ENCODE measurements at regions not wholly inside any gene's neighbourhood (a gene's known extent, or its start where the extent isn't known, plus 50 kb on each side); places are given as distances from the start of the nearest gene placed in this dataset.

- DNase-seq, result no peak
- TF ChIP-seq POLR2A (IDR thresholded peaks at IDR 0.05; ENCODE audit: low read length) (no peak), GATA1 (IDR thresholded peaks at IDR 0.05; ENCODE audit: low read depth, low read length) (no peak)
These were observed 730.3 kb downstream of the PTPRU start for GRCh38 chr1:29966526-29967045.

- no peak for TF ChIP-seq GATA1 (IDR thresholded peaks at IDR 0.05; ENCODE audit: low read depth, low read length)
- no peak for TF ChIP-seq POLR2A (IDR thresholded peaks at IDR 0.05; ENCODE audit: low read length)
- no peak for DNase-seq
These were observed 728.6 kb downstream of the PTPRU start for GRCh38 chr1:29964718-29965533.

- no peak for DNase-seq
- TF ChIP-seq GATA1 (IDR thresholded peaks at IDR 0.05; ENCODE audit: low read depth, low read length) (no peak), POLR2A (IDR thresholded peaks at IDR 0.05; ENCODE audit: low read length) (no peak)
These were observed 727.6 kb downstream of the PTPRU start for GRCh38 chr1:29963946-29964345.

GRCh38 chr1:29962831-29963247, 726.5 kb downstream of the PTPRU start:
- TF ChIP-seq POLR2A (IDR thresholded peaks at IDR 0.05; ENCODE audit: low read length), result no peak
- TF ChIP-seq GATA1 (IDR thresholded peaks at IDR 0.05; ENCODE audit: low read depth, low read length), result no peak
- DNase-seq, result no peak

DNA sequence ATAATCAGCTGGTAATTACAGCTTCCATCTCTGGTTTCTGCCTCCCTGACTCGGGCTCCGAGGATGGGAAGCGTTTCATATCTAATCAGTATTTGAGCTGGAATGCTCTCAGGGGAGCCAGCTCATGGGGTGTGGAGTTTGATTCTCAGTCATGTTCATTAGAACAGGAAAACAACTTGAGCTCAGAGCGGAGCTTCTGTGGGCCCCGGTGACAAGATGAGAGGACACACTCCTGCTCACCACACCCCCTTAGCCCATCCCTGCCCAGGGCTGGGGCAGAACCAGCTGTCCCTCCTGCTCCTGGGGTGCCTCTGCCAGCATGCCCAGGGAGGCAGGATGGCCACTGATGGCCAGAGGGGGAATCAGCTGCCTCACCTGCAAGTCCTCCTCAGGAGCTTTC, 726.0 kb downstream of the PTPRU start:
- TF ChIP-seq GATA1 (IDR thresholded peaks at IDR 0.05; ENCODE audit: low read depth, low read length) (no peak), POLR2A (IDR thresholded peaks at IDR 0.05; ENCODE audit: low read length) (no peak)
- no peak for DNase-seq

DNA sequence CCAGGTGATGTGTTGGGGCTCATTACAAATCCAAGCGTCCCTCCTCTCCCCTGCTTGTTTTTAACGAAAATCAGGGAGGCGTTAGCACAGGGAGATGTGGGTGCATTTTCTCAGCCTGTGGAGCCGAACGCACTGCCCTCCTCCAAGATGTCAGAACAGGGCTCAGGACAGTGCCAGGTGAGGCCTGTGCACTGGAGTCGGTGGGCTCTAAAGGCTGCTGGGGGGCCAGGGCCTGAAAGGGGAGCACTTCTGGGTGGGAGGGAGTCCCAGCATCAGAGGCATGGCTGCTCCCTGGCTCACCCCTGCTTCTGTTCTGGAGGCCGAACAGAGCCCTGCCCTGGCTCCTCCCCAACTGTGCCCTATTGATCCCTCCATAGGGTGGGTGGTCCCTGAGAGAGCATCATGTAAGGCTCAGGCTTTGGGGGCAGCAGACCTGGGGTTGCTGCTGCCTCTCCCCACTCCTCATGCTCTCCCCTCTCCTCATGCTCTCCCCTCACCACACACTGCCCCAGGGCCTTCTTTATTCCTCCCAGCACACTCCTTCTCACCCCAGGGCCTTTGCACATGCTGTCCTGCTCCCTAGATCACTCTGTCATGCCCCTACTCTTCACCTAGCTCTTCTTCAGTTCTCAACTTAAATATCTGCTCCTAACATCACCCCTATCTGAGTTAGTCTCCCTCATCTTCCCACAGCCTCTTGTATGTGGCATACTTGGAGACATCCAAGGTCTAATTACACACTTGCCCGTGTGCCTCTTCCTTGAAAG, 725.2 kb downstream of the PTPRU start:
- TF ChIP-seq GATA1 (IDR thresholded peaks at IDR 0.05; ENCODE audit: low read depth, low read length) (no peak), POLR2A (IDR thresholded peaks at IDR 0.05; ENCODE audit: low read length) (no peak)
- no peak for DNase-seq

- TF ChIP-seq POLR2A (IDR thresholded peaks at IDR 0.05; ENCODE audit: low read length) (no peak), GATA1 (IDR thresholded peaks at IDR 0.05; ENCODE audit: low read depth, low read length) (no peak)
- no peak for DNase-seq
These were observed 724.6 kb downstream of the PTPRU start for GRCh38 chr1:29960876-29961275.

GRCh38 chr1:29960156-29960755, 723.9 kb downstream of the PTPRU start:
- DNase-seq, result no peak
- no peak for TF ChIP-seq POLR2A (IDR thresholded peaks at IDR 0.05; ENCODE audit: low read length)
- TF ChIP-seq GATA1 (IDR thresholded peaks at IDR 0.05; ENCODE audit: low read depth, low read length), result no peak

DNA sequence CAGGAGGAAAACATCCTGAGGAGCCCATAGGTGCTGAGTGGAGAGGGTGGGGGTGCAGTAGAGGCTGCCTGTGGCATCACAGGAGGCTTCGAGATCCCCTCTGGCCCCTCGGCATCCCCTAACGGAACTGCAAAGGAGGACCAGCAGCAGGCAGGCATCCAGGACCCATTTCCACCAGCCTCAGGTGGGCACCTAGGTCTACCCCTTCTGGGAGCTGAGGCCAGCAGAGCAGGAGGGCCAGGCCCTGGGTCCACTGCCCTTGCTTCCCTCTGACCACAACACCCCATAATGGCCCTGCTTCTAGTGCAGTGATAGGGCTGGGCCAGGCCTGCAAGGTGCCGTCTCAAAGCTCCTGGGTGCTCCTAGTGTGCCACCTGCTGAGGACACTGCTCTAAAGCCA, 723.0 kb downstream of the PTPRU start:
- TF ChIP-seq POLR2A (IDR thresholded peaks at IDR 0.05; ENCODE audit: low read length) (no peak), GATA1 (IDR thresholded peaks at IDR 0.05; ENCODE audit: low read depth, low read length) (no peak)
- DNase-seq, result no peak

DNA sequence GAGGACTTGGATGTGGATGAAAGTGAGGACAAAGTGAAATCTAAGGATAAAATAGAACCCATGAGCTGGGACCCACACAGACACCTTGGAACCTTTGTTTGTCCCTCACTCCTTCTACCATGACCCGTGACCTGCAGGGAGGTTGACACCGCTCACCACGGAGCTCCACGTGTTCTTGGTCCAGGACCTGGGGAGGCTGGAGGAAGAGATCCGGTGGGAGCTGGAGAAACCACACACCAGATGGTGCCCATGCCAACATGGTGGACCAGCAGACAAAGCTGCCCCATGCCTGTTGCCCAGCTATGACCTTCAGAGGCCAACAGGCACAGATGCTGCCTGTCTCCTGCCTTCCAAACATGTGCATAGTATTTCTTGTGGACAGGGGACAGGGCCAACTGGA, 721.9 kb downstream of the PTPRU start:
- no peak for DNase-seq
- TF ChIP-seq POLR2A (IDR thresholded peaks at IDR 0.05; ENCODE audit: low read length), result no peak
- no peak for TF ChIP-seq GATA1 (IDR thresholded peaks at IDR 0.05; ENCODE audit: low read depth, low read length)

GRCh38 chr1:29956349-29957030, 720.2 kb downstream of the PTPRU start:
- no peak for TF ChIP-seq POLR2A (IDR thresholded peaks at IDR 0.05; ENCODE audit: low read length)
- TF ChIP-seq GATA1 (IDR thresholded peaks at IDR 0.05; ENCODE audit: low read depth, low read length), result no peak
- no peak for DNase-seq

DNA sequence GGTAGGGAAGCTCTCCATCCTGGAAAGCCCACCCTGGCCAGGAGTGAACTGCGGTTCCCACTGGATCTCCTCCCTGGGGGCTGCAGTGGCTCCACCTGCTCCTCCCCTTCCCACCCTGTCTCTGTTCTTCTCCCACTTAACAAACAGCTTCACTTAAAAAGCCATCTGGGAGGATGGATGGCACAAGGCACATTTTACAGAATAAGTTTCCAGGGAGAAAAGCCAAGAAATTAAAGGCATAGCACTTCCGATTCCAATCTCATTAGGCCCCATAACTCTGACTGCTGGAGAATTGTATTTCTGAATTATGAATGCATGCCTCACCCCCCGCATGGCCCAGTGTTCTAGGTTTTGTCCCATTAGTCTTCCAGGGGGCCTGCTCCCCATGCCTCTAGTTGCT, 718.3 kb downstream of the PTPRU start:
- TF ChIP-seq GATA1 (IDR thresholded peaks at IDR 0.05; ENCODE audit: low read depth, low read length), result no peak
- no peak for TF ChIP-seq POLR2A (IDR thresholded peaks at IDR 0.05; ENCODE audit: low read length)
- no peak for DNase-seq

- no peak for DNase-seq
- TF ChIP-seq GATA1 (IDR thresholded peaks at IDR 0.05; ENCODE audit: low read depth, low read length), result no peak
- no peak for TF ChIP-seq POLR2A (IDR thresholded peaks at IDR 0.05; ENCODE audit: low read length)
These were observed 717.6 kb downstream of the PTPRU start for GRCh38 chr1:29953961-29954360.

DNA sequence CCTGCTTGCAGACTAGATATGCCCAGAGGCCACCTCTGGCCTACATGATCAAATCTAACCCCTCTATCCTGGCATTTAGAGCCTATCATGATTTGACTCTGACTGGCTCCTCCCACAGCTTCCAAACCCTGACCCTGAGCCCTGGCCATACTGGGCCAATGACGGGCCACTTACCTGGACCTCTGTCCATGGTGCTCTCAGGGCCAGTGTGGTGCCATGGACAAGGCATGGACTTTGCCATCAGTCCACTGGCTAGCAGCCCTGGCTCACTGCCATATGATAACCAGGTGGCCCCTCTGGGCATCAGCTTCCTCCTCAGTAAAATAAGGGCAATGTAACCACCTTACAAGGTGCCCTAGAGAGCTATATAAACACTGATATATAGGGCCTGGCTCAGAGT, 713.4 kb downstream of the PTPRU start:
- TF ChIP-seq POLR2A (IDR thresholded peaks at IDR 0.05; ENCODE audit: low read length) (no peak), GATA1 (IDR thresholded peaks at IDR 0.05; ENCODE audit: low read depth, low read length) (no peak)
- no peak for DNase-seq

Data from erythroblast (primary cell).